Right cardiac atrium (tissue), 5 donors: ENCODE measurements at regions not wholly inside any gene's neighbourhood (a gene's known extent, or its start where the extent isn't known, plus 50 kb on each side); places are given as distances from the start of the nearest gene placed in this dataset.
"Not testable (repeated sequence)": the region's sequence is repeated elsewhere in the genome, so short reads cannot be mapped to it uniquely, and the experiment has no call there.

Experiments used
- ATAC-seq, 2 donors: fragments of 200-7000 bp; cut with Tn5 transposase; one replicate each; pipeline versions ENCODE4 v1.8.0 to v1.9.1; 2020; ENCODE audit warnings: moderate library complexity in 2 of 2, mild to moderate bottlenecking in 1 of 2
- DNase-seq, 3 donors: peaks; one replicate each; pipeline ENCODE4 v3.0.0-alpha.2; 2020
- H3K27ac ChIP-seq: one replicate; pipeline ENCODE4 v1.5.1; 2013; ENCODE audit warnings: mild to moderate bottlenecking, low read length, control low read depth, moderate library complexity
- H3K27me3 ChIP-seq: one replicate; pipeline ENCODE4 v1.6.1; 2013; ENCODE audit not compliant: control insufficient read depth, insufficient read depth
- H3K4me1 ChIP-seq: one replicate; pipeline ENCODE4 v1.6.1; 2013; ENCODE audit warnings: low read length; ENCODE audit not compliant: control insufficient read depth, insufficient read depth
- H3K4me3 ChIP-seq: one replicate; pipeline ENCODE4 v1.5.1; 2013; ENCODE audit warnings: low read length, control low read depth
- H3K9me3 ChIP-seq: one replicate; pipeline ENCODE4 v1.6.1; 2013; ENCODE audit warnings: low read length; ENCODE audit not compliant: control insufficient read depth
- WGBS: extraction: QIAGEN DNeasy Blood & Tissue Kit; methylation state at CpG from one replicate; pipeline ENCODE4 v1.1.7; 2013; 5-methylcytosine and 5-hydroxymethylcytosine counted together
- intact Hi-C, 4 donors: fragments of 100-400 bp; cut with DNase I; formaldehyde crosslinking; loops; one replicate each; pipeline versions ENCODE4 v1.11.0 to v1.14.0; 2022 to 2023
- donor health status: healthy with polysubstance abuse.
- donor health status: DM: no; HTN: yes; CAD: no.
- donor health status: DM: no; HTN: no; CAD: no.
- donor health status: DM: no; HTN: yes; CAD: no; lungs with severe emphysema.
- donor health status: DM: yes; HTN: yes; CAD: no.

- intact Hi-C loops: no loop called here
- Histone ChIP-seq H3K27me3 (no peaks in the 10 kb centered on the region), H3K4me1 (no peaks in the 10 kb centered on the region), H3K9me3 (no peaks in the 10 kb centered on the region), H3K27ac (no peak overlapping the region), H3K4me3 (no peak overlapping the region)
- ATAC-seq (no peak), DNase-seq (no peak)
- WGBS: 24% methylated on average over 1 of the region's 1 CpG
Observed at GRCh38 chr21:17085707-17086106, 427.1 kb upstream of the CXADR start.

- ATAC-seq (no peak), DNase-seq (no peak)
- H3K27ac ChIP-seq: no peak overlapping the region
- no peaks in the 10 kb centered on the region for H3K27me3 ChIP-seq
- WGBS: 91% methylated on average over 4 of the region's 4 CpGs
- intact Hi-C loops: no loop called here
- H3K4me1 ChIP-seq: no peaks in the 10 kb centered on the region
- H3K9me3 ChIP-seq: no peaks in the 10 kb centered on the region
- no peak overlapping the region for H3K4me3 ChIP-seq
Observed at GRCh38 chr21:17088500-17088899, 424.3 kb upstream of the CXADR start.

GRCh38 chr21:17089091-17089491 is 423.8 kb upstream of the CXADR start:
- Histone ChIP-seq H3K9me3 (no peaks in the 10 kb centered on the region), H3K27me3 (no peaks in the 10 kb centered on the region), H3K4me1 (no peaks in the 10 kb centered on the region), H3K27ac (no peak overlapping the region), H3K4me3 (no peak overlapping the region)
- no peak for ATAC-seq
- 40% methylated on average over 1 of the region's 1 CpG for WGBS
- intact Hi-C loops: no loop called here
- no peak for DNase-seq

GRCh38 chr21:17101696-17102095 is 411.1 kb upstream of the CXADR start:
- Histone ChIP-seq H3K4me3 (no peak overlapping the region), H3K9me3 (no peaks in the 10 kb centered on the region), H3K4me1 (no peaks in the 10 kb centered on the region), H3K27ac (no peak overlapping the region), H3K27me3 (no peaks in the 10 kb centered on the region)
- ATAC-seq: no peak
- intact Hi-C loops: no loop called here
- DNase-seq: no peak

GRCh38 chr21:17105932-17106331 is 406.9 kb upstream of the CXADR start:
- Histone ChIP-seq H3K4me3 (no peak overlapping the region), H3K9me3 (no peaks in the 10 kb centered on the region), H3K27ac (no peak overlapping the region), H3K4me1 (no peaks in the 10 kb centered on the region), H3K27me3 (no peaks in the 10 kb centered on the region)
- no peak for ATAC-seq
- intact Hi-C loops: no loop called here
- DNase-seq: no peak

GRCh38 chr21:17114045-17114444 is 398.8 kb upstream of the CXADR start:
- ATAC-seq: no peak
- H3K4me1 ChIP-seq: no peaks in the 10 kb centered on the region
- intact Hi-C loops: no loop called here
- no peak overlapping the region for H3K4me3 ChIP-seq
- WGBS: 64% methylated on average over 3 of the region's 3 CpGs
- no peaks in the 10 kb centered on the region for H3K9me3 ChIP-seq
- H3K27me3 ChIP-seq: no peaks in the 10 kb centered on the region
- no peak overlapping the region for H3K27ac ChIP-seq
- DNase-seq: no peak

- Histone ChIP-seq H3K27me3 (no peaks in the 10 kb centered on the region), H3K9me3 (no peaks in the 10 kb centered on the region), H3K4me3 (no peak overlapping the region), H3K4me1 (no peaks in the 10 kb centered on the region), H3K27ac (peak overlapping the region; percentile 86)
- intact Hi-C loops: no loop called here
- DNase-seq (peak; percentile 50 to 89 (median 60)), ATAC-seq (peak; percentile 93 to 96)
- WGBS: 65% methylated on average over 6 of the region's 6 CpGs
Observed at GRCh38 chr21:17118638-17119384, 394.0 kb upstream of the CXADR start.

- peak overlapping the region; percentile 86 for H3K27ac ChIP-seq
- 58% methylated on average over 9 of the region's 9 CpGs for WGBS
- intact Hi-C loops: no loop called here
- no peaks in the 10 kb centered on the region for H3K27me3 ChIP-seq
- no peaks in the 10 kb centered on the region for H3K4me1 ChIP-seq
- no peaks in the 10 kb centered on the region for H3K9me3 ChIP-seq
- DNase-seq (no peak), ATAC-seq (peak; percentile 58 to 87)
- no peak overlapping the region for H3K4me3 ChIP-seq
Observed at GRCh38 chr21:17119466-17120297, 393.2 kb upstream of the CXADR start.

- 42% methylated on average over 2 of the region's 2 CpGs for WGBS
- H3K9me3 ChIP-seq, H3K27ac ChIP-seq, H3K27me3 ChIP-seq, ATAC-seq, DNase-seq, H3K4me1 ChIP-seq, H3K4me3 ChIP-seq, intact Hi-C loops: not testable (repeated sequence)
Observed at GRCh38 chr21:17127395-17127794, 385.4 kb upstream of the CXADR start.

- intact Hi-C loops: no loop called here
- WGBS: 43% methylated on average over 5 of the region's 5 CpGs
- Histone ChIP-seq H3K27ac (no peak overlapping the region), H3K4me1 (peaks cover 2% of the 10 kb centered on the region), H3K27me3 (no peaks in the 10 kb centered on the region), H3K9me3 (no peaks in the 10 kb centered on the region), H3K4me3 (no peak overlapping the region)
- DNase-seq: no peak
- peak in 1 of 2 donors; percentile 58 for ATAC-seq
Observed at GRCh38 chr21:17128132-17128531, 384.7 kb upstream of the CXADR start.

GRCh38 chr21:17139159-17139558 is 373.7 kb upstream of the CXADR start:
- intact Hi-C loops, H3K4me1 ChIP-seq, DNase-seq, H3K9me3 ChIP-seq, H3K27me3 ChIP-seq, H3K27ac ChIP-seq: not testable (repeated sequence)
- peak; percentile 29 to 54 for ATAC-seq
- WGBS: 10% methylated on average over 3 of the region's 3 CpGs
- peak overlapping the region; percentile 25 for H3K4me3 ChIP-seq
